ENCODE measurements at regions not wholly inside any gene's neighbourhood (a gene's known extent, or its start where the extent isn't known, plus 50 kb on each side); places are given as distances from the start of the nearest gene placed in this dataset.
A peak's percentile ranks its signal among the peaks of the same experiment; 100 is the strongest.

DNA sequence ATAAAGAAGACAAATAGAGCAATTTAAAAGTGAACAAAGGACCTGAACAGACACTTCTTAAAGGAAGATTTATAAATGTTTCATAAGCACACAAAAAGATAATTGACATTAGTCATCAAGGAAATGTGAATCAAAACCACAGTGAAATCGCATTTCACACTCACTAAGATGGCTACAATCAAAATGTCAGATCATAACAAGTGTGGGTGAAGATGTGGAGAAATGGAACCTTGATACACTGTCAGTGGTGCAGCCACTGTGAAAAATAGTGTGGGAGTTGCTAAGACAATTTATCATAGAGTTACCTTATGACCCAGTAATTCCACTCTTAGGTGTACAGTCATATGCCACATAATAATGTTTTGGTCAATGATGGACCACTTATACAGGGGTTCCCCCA is 54.5 kb upstream of the HTR4 start:
- intact Hi-C loops (cut with DNase I), result no loop called here
- DNase-seq, result no peak

DNA sequence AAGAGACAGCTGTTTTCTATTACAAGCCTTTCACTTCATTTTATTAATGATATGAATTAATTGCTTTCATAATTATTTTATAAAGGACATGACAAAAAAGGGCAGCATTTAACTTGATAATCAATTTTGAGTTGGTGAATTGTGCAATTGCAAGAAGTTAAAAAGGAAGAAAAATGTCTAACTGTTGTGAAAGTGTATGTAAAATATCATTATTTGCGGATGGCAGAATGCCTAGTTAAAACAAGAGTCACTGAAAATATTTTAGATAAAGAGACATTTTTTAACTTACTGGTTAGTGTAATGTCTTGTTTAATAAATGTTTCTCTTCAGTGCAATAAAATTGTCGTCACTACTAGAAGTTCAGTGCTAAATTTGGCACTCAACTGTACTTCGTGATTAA is 57.6 kb upstream of the HTR4 start:
- intact Hi-C loops (cut with DNase I), result no loop called here
- no peak for DNase-seq

DNA sequence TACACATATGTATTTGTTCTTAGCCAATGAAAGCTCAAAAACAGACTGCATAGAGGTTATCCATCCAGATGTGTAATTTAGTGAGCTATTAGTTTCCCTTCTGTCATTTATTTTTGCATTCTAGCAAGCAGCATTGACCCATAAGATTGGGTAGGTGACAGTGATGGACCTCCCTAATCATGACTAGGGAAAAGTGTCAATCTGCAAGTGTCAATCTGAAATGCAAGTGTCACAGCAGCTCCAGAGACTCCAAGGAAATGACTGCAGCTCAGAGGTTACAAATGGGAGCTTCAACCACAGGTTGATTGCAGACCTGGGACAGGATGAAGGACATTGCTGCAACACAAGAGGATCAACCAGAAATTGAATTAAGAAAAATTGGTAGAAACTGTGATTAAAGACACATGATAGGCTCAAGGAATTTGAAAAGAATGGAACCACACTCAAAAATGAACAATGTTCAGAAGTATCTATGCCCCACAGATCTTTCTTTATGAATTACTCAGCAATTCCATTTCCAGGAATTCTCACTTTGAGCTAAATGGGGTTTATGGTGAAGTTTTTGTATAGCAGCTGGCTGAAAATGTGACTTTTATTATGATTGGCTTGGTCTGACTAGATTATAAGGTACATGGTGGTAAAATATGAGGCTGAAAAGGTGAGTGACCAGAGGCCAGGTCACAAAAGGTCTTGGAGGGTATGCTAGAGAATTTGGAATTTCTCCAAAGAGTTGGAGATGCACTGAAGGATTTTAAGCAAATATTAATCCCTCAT is 59.6 kb upstream of the HTR4 start:
- intact Hi-C loops (cut with DNase I), result no loop called here
- no peak for DNase-seq

DNA sequence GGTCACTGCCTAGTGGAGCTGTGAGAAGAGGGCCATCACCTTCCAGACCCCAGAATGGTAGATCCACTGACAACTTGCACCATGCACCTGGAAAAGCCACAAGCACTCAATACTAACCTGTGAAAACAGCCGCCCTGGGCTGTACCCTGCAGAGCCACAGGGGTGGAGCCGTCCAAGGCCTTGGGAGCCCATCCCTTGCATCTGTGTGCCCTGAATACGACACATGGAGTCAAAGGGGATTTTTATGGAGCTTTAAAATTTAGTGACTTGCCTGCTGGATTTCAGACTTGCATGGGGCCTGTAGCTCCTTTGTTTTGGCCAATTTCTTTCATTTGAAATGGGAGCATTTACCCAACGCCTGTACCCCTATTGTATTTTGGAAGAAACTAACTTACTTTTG is 62.4 kb upstream of the HTR4 start:
- peak in 1 of 10 donors; percentile 70 for DNase-seq

DNA sequence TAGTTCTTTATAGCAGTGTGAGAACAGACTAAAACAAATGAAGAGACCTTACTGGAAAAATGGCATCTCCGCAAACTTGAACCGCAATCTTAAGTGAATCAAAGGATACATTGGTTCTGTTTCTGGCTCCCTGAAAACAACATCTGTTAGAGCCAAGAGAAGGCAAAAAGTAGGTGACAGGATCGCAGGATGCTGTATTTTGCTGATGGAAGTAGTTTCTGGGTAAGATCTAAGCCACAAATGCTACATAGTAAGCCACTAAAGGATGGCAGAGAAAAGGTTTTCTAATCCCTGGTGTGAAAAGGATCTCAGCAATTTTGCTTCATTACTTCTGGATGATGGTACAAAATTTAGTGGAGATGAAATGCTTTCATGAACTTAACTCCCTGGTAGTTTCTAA is 63.3 kb upstream of the HTR4 start:
- intact Hi-C loops (cut with DNase I), result no loop called here
- no peak for DNase-seq

More for the DNA sequence above, 62.4 kb upstream of the HTR4 start:
- intact Hi-C loops (cut with DNase I), result no loop called here

DNA sequence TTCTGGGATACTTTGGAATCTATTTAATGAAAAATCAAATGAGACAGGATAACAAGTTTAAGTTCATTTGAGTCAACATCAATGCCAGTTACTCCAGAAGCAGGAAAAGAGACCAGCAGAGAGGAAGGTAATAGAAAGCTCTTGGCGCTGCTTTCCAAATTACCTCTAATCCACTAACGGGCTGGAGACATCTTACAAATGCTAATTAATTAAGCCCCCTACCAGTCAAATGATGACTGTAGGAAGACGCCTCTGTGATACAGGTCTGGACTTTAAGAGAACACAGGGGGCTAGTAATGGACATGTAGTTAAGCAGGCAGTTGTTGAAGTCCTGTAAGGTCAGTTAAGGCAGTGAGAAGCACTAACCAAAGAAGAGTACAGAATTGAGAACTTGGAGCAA is 65.3 kb upstream of the HTR4 start:
- intact Hi-C loops (cut with DNase I), result no loop called here
- DNase-seq, result no peak

DNA sequence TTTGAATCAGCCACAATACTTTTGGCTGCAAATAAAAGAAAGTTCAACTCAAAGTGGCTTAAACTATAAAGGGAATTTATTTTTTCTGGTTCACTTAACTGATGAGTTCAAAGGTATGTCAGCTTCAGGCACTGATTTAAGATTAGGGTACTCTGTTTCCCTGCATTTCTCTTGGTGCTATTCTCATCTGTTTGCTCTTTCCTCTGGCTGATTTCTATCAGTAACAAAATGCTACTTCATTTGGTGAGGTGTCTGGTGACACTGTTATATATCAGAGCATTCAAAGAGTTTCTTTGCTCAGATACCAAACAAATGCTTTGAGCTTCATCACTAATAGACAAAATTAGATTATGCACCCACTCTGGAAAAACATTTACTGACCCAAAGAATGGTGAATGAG is 65.9 kb upstream of the HTR4 start:
- intact Hi-C loops (cut with DNase I), result no loop called here
- no peak for DNase-seq

DNA sequence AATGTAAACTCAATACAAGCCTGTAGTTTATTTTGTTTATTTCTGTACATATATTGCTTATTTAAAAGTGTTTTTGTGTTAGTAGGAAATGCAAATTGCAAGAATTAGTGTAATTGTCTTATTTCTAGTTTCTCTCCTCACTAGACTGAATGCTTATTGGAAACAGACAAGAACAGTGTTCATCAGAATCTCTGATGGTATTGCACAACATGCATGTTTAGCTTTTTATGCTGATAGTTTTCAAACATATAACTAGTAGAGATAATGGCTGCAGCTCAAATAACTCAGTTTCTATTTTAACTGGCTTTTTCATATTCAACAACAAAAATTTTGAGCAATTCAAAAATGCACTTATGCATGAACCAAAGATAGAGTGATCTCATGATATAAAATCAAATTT is 68.8 kb upstream of the HTR4 start:
- intact Hi-C loops (cut with DNase I), result no loop called here
- DNase-seq, result no peak

DNA sequence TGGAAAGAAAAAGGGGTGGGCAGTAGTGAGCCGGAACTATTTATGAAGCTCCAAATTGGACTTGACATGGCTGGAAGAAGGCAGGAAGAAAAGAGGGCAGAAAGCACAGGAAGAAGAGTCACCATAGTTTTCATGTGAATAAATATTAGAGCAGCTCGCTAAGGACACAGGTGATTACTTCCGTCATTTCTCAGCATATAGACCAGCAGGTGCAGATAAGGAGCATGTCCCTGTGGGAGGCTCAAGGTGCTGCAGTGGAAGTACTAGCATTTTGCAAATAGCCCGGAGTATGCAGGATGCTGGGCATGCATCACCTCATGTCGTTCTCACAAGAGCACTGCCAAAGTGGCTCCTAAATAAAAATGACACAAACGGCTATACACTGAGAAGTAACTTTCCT is 71.3 kb upstream of the HTR4 start:
- no peak for DNase-seq
- intact Hi-C loops (cut with DNase I), result no loop called here

DNA sequence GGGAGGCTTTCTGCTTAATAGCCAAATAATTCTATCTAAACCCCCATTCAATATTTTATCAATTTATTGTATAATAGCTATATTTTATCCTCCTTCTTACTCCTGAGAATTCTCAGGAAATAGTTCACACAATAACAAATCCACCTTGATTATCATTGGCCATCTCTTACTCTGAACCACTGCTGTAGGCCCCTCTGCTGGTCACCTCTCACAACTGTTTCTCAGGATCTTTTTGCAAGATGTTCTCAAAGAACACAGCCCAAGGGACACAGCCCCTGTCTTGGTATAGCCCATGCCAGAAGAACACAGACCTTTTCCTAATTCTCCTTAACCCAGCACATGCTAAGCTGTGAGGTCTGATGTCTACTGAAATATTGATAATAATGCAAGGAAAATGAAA is 74.9 kb upstream of the HTR4 start:
- intact Hi-C loops (cut with DNase I), result no loop called here

DNA sequence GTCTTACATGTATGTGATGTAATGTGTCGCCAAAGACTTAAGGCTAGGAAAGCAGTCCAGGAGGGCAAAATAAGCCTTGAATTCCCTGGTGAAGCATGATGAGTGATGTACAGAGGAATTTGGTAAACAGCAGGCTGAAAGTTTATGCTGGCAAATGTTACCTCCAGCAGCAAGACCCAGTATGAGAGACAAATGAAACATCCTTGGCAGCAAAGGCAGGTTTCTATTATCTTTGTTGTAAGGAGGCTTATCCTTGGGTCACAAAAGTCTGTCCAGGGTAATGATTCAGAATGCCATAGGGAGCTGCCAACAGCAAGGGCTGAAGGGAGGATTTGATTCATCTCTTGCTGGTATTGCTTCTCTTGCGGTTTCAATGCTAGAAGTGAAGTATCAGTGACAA is 75.9 kb upstream of the HTR4 start:
- DNase-seq, result no peak
- intact Hi-C loops (cut with DNase I), result loop anchor here (2.0 to 5.0 kb wide), 2 partner anchors 537 to 549 kb away; no protein-coding TSS in a partner anchor

More for the DNA sequence above, 74.9 kb upstream of the HTR4 start:
- no peak for DNase-seq

DNA sequence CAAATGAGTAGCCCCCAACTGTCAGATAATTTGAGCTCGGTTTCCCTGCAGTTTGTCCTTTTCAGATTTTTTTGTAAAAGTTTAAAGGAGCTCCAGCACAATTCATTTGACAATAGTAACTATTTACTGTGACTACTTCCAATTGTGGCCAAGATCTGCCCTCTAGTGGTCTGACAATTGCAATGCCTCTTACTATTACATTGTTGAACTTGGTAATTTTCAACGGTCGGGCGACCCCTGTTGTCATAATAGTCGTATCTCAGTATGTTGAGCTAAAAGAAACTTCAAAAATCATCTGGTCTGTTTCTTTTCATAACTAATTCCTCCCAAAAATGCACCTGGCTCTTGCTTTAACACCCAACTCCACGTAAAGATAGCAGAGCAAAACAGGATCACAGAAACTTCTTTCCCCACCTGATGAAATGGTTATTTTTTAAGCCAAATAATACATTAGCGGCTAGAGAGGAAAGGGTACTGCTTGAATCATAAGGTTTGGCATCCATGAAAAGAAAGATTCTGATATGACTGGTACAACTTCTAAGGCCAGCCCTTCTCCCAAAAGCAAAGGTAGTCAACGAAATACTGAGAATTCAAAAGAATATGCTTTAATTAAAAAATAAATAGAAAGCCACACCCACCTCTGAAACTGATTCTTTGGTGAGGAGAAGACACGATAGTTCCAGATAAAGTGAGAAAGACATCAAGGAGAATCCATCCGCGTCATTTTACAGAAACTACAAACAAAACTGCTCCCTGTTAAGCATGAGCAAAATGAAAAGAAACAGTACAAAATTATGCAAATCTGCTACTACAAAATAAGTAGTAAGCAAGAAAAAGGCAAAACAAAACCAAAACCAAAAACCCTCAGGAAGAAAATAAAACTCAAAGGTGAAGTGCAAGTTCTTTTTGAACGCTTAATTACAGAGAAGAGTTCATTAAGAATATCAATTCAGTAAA is 76.9 kb upstream of the HTR4 start:
- DNase-seq, result peak in 7 of 10 donors; percentile 51 to 88 (median 66)
- intact Hi-C loops (cut with DNase I), result loop anchor here (1.0 to 5.0 kb wide), 3 partner anchors 287 to 550 kb away; no protein-coding TSS in a partner anchor

DNA sequence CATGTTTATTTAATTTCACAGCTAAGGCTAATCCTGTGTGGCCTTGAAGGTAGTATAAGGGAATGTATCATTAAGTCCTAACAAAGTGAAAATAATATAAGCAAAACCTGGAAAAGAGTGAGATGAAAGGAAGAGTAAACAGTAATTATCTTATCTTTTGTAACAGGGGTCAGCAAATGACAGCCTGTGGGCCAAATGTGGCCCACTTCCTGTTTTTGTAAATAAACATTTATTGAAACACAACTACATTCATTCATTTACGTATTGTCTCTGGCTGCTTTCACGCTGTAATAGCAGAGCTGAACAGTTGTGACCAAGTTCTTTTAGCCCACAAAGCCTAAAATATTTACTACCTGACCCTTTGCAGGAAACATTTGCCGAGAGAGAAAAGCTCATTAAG is 78.4 kb upstream of the HTR4 start:
- no peak for DNase-seq
- intact Hi-C loops (cut with DNase I), result loop anchor here (1.0 to 5.0 kb wide), 2 partner anchors 382 to 535 kb away; no protein-coding TSS in a partner anchor

DNA sequence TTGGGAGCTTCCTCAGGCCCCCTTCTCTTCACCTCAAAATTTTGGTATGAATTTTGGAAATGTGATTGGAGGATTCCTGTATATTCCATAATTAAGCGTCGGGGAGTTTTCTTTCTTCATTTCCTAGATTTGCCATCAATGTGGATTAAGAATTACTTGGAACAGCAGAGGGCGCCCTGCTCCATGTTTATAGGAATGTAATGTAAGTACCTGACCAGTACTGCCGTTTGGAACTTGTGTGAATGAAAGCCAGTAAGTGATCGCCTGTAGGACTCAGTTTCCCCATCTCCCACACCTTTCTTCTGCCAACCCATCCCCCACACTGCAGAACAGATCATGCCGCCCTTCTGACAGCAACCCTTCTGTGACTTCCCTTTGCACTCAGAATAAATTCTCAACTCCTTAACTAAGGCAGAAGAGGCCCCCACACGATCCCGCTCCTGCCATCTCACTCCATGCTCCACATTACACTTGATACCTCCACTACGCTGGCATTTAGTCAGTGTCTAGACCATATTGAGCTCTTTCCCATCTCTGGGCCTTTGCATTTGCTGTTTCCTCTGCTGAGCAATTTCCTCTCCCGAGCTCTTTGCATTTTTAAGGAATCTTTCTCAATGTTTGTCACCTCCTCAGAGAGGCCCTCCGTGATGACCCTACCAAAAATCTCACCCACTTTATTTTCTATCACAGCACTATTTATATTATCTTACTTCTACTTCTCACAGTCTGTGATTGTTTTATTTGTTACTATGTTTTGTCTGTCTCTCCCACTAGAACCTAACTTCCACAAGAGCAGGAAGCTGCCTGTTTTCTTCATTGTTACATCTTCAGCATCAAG is 79.5 kb upstream of the HTR4 start:
- intact Hi-C loops (cut with DNase I), result loop anchor here (1.0 to 5.0 kb wide), 2 partner anchors 380 to 533 kb away; no protein-coding TSS in a partner anchor

DNA sequence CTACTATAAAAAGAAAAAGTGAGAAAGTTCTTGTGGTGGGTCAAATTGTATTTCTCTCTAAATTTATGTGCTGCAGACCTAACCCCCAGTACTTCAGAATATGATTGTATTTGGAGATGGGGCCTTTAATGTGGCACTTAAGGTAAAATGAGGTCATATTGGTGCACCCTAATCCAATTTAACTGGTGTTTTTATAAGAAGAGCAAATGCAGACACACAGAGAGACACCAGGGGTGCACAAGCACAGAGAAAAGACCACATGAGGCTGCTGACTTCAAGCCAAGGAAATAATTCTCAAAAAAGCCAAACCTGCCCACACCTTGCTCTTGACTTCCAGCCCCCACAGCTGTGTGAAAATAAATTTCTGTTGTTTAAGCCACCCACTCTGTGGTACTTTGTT is 80.2 kb upstream of the HTR4 start:
- intact Hi-C loops (cut with DNase I), result loop anchor here (5.0 kb wide), 1 partner anchor 533 kb away; no protein-coding TSS in a partner anchor

More for the DNA sequence above, 79.5 kb upstream of the HTR4 start:
- DNase-seq, result peak in 8 of 10 donors; percentile 18 to 87 (median 78)

DNA sequence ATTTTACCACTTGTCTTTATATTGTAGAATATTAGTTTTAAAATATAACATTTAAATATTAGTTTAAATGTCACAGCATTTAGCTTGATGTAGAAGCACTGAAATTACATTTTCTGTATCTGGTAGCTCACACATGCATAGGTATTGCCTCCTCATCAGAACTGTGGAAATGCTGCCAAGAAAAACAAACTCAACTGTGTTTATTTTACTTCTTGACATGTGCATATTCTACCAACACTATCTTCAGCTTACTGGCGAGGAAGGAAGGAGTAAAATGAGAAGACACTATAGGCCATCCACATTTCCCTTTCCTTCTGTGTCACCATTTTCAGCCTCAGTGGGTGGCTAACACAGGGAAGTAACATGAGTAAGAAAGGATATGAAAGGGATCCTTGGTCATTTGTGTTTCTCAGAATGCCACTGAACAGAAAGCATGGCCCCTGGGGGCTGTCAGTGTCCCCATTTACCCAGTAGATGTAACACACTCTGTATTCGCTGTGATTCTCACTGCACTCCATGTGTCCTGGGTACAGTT is 81.0 kb upstream of the HTR4 start:
- intact Hi-C loops (cut with DNase I), result loop anchor here (1.0 kb wide), 1 partner anchor 300 kb away; no protein-coding TSS in a partner anchor
- no peak for DNase-seq

More for the DNA sequence above, 80.2 kb upstream of the HTR4 start:
- DNase-seq, result no peak

DNA sequence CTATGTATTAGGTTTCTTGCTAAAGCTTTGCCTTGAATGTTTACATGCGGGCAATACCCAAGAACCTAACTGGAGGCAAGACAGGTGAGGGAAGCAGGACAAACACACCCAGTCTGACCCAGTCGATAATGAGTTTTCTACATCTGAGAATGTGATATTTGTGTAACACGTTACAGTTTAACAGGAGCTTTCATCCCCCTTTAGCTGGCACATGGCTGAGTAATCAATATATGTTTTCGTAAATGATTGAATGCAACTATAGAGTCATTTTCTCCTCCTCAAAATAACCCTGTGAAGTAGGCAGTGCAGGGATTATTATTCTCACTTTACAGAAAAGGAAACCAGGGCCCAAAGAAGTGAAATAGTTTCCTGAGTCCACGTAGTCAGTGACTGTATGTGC is 84.7 kb upstream of the HTR4 start:
- intact Hi-C loops (cut with DNase I), result no loop called here
- no peak for DNase-seq

DNA sequence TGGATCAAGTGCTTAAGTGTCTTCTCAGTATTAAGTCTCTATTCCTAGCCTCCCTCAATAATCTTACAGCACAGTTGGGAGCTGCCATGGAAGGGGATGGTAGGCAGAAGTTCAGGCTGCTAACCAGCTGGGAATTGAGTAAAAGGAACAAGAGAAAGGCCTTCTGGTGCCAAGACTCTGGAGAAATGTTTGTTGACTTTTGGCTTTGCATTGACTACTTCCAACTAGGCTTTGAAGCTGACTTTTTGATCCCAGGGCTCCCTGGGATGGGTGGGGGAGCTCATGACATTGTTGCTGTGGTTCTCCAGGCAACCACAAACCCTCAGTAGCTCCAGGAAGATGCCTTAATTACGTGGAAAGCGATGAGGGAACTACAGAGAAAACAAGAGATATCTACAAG is 85.2 kb upstream of the HTR4 start:
- DNase-seq, result no peak
- intact Hi-C loops (cut with DNase I), result no loop called here

DNA sequence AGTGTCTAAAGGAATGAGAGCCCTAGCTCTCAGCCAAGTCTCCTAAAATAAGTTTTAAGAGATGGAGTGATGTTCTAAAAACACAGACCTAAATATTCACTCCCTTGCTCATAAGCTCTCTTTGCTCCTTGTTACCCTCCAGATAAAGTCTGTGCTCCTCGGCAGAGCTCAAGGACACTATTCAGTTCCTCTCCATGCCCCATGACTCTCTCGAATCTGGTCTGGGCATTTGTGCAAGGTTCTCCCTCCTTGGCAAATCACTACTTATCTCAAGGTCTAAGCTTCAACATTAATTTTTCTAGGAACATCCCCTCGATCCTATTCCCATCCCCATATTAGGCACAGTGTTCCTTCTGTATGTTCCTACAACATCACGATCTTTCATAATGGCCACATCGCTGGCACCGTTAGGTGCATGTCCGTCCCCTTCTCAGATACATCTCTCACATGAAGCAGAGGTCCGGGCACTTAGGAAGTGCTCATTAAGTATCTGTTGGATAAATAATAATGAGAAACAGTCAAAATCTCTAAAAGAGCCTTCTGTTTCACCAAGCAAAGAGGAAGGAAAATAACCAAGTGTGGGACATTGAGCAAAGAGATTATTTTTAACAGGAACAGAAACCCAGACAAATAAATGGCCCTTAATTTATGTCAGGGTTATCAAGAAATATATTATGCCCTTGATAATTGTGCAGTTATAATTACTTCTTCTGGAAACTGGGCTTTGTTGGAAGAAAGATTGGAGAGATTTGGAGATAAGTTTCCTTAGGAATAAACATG is 85.9 kb upstream of the HTR4 start:
- intact Hi-C loops (cut with DNase I), result loop anchor here (2.0 kb wide), 1 partner anchor 257 kb away; no protein-coding TSS in a partner anchor
- DNase-seq, result no peak
